ENCODE measurements at regions not wholly inside any gene's neighbourhood (a gene's known extent, or its start where the extent isn't known, plus 50 kb on each side); places are given as distances from the start of the nearest gene placed in this dataset.

DNA sequence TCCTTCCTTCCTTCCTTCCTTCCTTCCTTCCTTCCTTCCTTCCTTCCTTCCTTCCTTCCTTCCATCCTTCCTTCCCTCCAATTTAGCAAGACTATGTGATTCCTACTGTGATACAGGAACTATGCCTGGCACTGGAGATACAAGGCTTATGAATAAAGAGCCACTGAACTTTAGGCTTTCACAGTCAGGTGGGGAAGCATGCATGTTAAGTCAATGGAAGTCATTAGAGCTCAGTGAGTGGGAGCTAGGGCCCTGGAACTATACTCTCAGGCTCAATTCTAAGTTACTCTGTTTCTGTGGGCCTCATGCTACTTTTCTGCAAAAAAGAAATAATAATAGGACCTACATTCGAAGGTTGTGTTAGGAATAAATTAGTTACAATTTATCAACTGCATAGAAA lies 527.6 kb upstream of the ZEB2 start:
- TF ChIP-seq, protein P1, sequence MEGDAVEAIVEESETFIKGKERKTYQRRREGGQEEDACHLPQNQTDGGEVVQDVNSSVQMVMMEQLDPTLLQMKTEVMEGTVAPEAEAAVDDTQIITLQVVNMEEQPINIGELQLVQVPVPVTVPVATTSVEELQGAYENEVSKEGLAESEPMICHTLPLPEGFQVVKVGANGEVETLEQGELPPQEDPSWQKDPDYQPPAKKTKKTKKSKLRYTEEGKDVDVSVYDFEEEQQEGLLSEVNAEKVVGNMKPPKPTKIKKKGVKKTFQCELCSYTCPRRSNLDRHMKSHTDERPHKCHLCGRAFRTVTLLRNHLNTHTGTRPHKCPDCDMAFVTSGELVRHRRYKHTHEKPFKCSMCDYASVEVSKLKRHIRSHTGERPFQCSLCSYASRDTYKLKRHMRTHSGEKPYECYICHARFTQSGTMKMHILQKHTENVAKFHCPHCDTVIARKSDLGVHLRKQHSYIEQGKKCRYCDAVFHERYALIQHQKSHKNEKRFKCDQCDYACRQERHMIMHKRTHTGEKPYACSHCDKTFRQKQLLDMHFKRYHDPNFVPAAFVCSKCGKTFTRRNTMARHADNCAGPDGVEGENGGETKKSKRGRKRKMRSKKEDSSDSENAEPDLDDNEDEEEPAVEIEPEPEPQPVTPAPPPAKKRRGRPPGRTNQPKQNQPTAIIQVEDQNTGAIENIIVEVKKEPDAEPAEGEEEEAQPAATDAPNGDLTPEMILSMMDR (IDR thresholded peaks at IDR 0.05), result no peak
- no peak for TF ChIP-seq POLR2A (IDR thresholded peaks at IDR 0.05)

All from suprapubic skin (tissue), 3 donors.